NB4 (cell line): ENCODE measurements at regions not wholly inside any gene's neighbourhood (a gene's known extent, or its start where the extent isn't known, plus 50 kb on each side); places are given as distances from the start of the nearest gene placed in this dataset.

Experiments
- POLR2A ChIP-seq: IDR thresholded peaks from 2 replicates; pipeline ENCODE4 v1.6.1; 2011; ENCODE audit warnings: mild to moderate bottlenecking; ENCODE audit not compliant: insufficient read length; ENCODE audit errors: extremely low read depth
- TF ChIP-seq, protein P1 (sequence below): IDR thresholded peaks from one replicate; pipeline ENCODE4 v1.5.1; 2012; ENCODE audit warnings: low read depth, low read length

DNA sequence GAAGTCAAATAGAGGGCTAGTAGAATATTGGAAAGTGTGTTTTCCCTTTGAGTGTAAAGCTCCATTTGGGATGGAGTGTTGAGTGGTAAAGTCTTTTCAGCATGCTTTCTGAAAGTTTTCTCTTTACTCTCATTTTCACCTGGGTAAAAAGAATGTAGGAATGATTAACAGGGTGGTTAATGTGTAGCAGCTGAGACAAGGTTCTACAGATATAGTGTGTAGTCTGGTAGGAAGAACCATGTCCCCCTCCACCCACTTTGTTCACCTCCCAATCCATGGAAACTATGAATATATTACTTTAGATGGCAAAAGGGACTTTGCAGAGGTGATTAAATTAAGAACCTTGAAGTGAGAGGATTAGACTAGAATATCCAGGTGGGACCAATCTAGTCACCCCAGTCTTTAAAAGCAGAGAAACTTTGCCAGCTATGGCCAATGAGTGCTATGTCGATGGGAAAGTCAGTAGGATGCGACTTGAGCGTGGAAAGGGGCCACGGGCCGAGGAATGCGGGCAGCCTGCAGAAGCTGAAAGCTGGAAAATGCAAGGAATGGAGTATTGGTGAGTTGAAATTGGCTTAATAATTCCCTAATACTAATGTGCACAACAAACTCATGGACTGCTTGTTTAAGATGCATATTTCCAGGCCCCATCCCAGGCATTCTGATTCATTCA, 166.3 kb upstream of the AHR start:
- TF ChIP-seq, protein P1, sequence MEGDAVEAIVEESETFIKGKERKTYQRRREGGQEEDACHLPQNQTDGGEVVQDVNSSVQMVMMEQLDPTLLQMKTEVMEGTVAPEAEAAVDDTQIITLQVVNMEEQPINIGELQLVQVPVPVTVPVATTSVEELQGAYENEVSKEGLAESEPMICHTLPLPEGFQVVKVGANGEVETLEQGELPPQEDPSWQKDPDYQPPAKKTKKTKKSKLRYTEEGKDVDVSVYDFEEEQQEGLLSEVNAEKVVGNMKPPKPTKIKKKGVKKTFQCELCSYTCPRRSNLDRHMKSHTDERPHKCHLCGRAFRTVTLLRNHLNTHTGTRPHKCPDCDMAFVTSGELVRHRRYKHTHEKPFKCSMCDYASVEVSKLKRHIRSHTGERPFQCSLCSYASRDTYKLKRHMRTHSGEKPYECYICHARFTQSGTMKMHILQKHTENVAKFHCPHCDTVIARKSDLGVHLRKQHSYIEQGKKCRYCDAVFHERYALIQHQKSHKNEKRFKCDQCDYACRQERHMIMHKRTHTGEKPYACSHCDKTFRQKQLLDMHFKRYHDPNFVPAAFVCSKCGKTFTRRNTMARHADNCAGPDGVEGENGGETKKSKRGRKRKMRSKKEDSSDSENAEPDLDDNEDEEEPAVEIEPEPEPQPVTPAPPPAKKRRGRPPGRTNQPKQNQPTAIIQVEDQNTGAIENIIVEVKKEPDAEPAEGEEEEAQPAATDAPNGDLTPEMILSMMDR = no peak
- TF ChIP-seq POLR2A = no peak
